ENCODE measurements at regions not wholly inside any gene's neighbourhood (a gene's known extent, or its start where the extent isn't known, plus 50 kb on each side); places are given as distances from the start of the nearest gene placed in this dataset.

- TF ChIP-seq ZNF462 (CRISPR knock-in tag; IDR thresholded peaks at IDR 0.05) (no peak), POLR2AphosphoS5 (IDR thresholded peaks at IDR 0.05; ENCODE audit: low read depth) (no peak)
Measured at GRCh38 chr13:106355866-106356265, 179.6 kb downstream of the EFNB2 start (continued).

- Histone ChIP-seq H3K27ac (ENCODE audit: low read depth) (no peak overlapping the region), H3F3A (replicated peaks; ENCODE audit: low read depth) (no peaks in the 10 kb centered on the region), H3K36me3 (ENCODE audit: insufficient read depth) (no peaks in the 10 kb centered on the region), H3K4me3 (no peak overlapping the region), H2AFZ (no peak overlapping the region), H3K27me3 (ENCODE audit: insufficient read depth) (peaks cover 4% of the 10 kb centered on the region), H3K9me2 (ENCODE audit: insufficient read depth) (no peaks in the 10 kb centered on the region; the same call in 1 of the 2 replicates), H3K79me2 (replicated peaks; ENCODE audit: insufficient read depth) (no peaks in the 10 kb centered on the region), H4K20me1 (replicated peaks; ENCODE audit: insufficient read depth) (no peaks in the 10 kb centered on the region), H3K4me1 (ENCODE audit: insufficient read depth) (peaks cover 13% of the 10 kb centered on the region), H3K4me2 (no peak overlapping the region)
- Mint-ChIP-seq H3K27me3 (ENCODE audit: insufficient read depth, low read depth, poor library complexity) (peaks cover 2% of the 10 kb centered on the region), H3K27ac (no peak overlapping the region), H3K36me3 (ENCODE audit: low read depth) (no peaks in the 10 kb centered on the region), H3K4me3 (no peak overlapping the region), H3K4me1 (peaks cover 14% of the 10 kb centered on the region), H3K9me3 (no peaks in the 10 kb centered on the region)
- ATAC-seq, result no peak
- no peak for TF ChIP-seq CREB1 (CRISPR knock-in tag; IDR thresholded peaks at IDR 0.05; ENCODE audit: low read depth)
- DNase-seq (ENCODE audit: low spot score), result no peak
Measured at GRCh38 chr13:106354961-106355360, 180.5 kb downstream of the EFNB2 start.

GRCh38 chr13:106352850-106353249 lies 182.6 kb downstream of the EFNB2 start:
- no peak overlapping the region for H2AFZ ChIP-seq
- H3K27me3 ChIP-seq (ENCODE audit: insufficient read depth), result peaks cover 15% of the 10 kb centered on the region
- H3K4me1 ChIP-seq (ENCODE audit: insufficient read depth), result peaks cover 28% of the 10 kb centered on the region
- no peak overlapping the region for H3K4me2 ChIP-seq
- H4K20me1 ChIP-seq (replicated peaks; ENCODE audit: insufficient read depth), result no peaks in the 10 kb centered on the region
- no peaks in the 10 kb centered on the region for H3K9me2 ChIP-seq (ENCODE audit: insufficient read depth)
- no peak for DNase-seq (ENCODE audit: low spot score)
- no peak overlapping the region for H3K4me3 ChIP-seq
- no peaks in the 10 kb centered on the region for H3K79me2 ChIP-seq (replicated peaks; ENCODE audit: insufficient read depth)
- H3K27me3 Mint-ChIP-seq (ENCODE audit: insufficient read depth, low read depth, poor library complexity), result peaks cover 11% of the 10 kb centered on the region
- no peaks in the 10 kb centered on the region for H3K36me3 Mint-ChIP-seq (ENCODE audit: low read depth)
- no peaks in the 10 kb centered on the region for H3F3A ChIP-seq (replicated peaks; ENCODE audit: low read depth)
- H3K9me3 Mint-ChIP-seq, result no peaks in the 10 kb centered on the region
- ATAC-seq, result no peak
- no peak overlapping the region for H3K27ac Mint-ChIP-seq
- H3K36me3 ChIP-seq (ENCODE audit: insufficient read depth), result no peaks in the 10 kb centered on the region
- no peak overlapping the region for H3K4me3 Mint-ChIP-seq
- no peak overlapping the region for H3K27ac ChIP-seq (ENCODE audit: low read depth)
- peaks cover 32% of the 10 kb centered on the region for H3K4me1 Mint-ChIP-seq
- TF ChIP-seq EZH2 (IDR thresholded peaks at IDR 0.05; ENCODE audit: low read depth, unreplicated experiment) (no peak), ETS1 (IDR thresholded peaks at IDR 0.05) (no peak), CTCF (conservative IDR thresholded peaks at IDR 0.05; ENCODE audit: low read depth in 2 of 2) (no peak), STAT1 (IDR thresholded peaks at IDR 0.05; ENCODE audit: unreplicated experiment) (no peak), CREB1 (CRISPR knock-in tag; IDR thresholded peaks at IDR 0.05; ENCODE audit: low read depth) (no peak), EZH2phosphoT487 (IDR thresholded peaks at IDR 0.05; ENCODE audit: unreplicated experiment) (no peak), ZNF331 (CRISPR knock-in tag; IDR thresholded peaks at IDR 0.05; ENCODE audit: low read depth) (no peak), NANOG (IDR thresholded peaks at IDR 0.05; ENCODE audit: borderline replicate concordance) (no peak), JUNB (IDR thresholded peaks at IDR 0.05; ENCODE audit: unreplicated experiment) (no peak)

All from GM23338 (cell line).